ENCODE measurements at regions not wholly inside any gene's neighbourhood (a gene's known extent, or its start where the extent isn't known, plus 50 kb on each side); places are given as distances from the start of the nearest gene placed in this dataset.

DNA sequence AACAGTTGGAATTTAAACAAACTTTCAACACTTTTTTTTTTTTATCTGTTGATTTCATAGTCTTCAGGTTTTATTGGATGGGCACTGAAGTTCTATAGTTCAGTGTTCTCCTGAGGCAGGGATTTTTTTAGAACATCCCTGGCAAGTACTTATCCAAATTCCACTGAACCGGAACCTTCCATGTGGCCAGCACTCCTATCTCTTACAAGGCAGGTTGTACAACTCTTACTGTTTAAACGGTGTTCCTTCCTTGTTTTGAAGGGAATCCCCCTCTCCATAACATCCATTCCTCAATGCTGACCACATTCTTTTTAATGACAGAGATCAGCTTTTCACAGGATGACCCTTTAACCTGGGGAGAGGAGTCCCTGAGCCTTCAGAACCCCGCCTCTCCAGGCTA is 238.9 kb upstream of the CTBP2 start:
- Histone ChIP-seq H3K36me3 (no peaks in the 10 kb centered on the region), H3K9me3 (peaks cover 0 to 12% (median 0%) of the 10 kb centered on the region in 12 donors), H3K4me3 (no peak overlapping the region), H3K27me3 (peaks cover 0 to 4% (median 0%) of the 10 kb centered on the region in 9 donors), H3K27ac (no peak overlapping the region), H3K4me1 (no peaks in the 10 kb centered on the region)
- TF ChIP-seq, protein P1, sequence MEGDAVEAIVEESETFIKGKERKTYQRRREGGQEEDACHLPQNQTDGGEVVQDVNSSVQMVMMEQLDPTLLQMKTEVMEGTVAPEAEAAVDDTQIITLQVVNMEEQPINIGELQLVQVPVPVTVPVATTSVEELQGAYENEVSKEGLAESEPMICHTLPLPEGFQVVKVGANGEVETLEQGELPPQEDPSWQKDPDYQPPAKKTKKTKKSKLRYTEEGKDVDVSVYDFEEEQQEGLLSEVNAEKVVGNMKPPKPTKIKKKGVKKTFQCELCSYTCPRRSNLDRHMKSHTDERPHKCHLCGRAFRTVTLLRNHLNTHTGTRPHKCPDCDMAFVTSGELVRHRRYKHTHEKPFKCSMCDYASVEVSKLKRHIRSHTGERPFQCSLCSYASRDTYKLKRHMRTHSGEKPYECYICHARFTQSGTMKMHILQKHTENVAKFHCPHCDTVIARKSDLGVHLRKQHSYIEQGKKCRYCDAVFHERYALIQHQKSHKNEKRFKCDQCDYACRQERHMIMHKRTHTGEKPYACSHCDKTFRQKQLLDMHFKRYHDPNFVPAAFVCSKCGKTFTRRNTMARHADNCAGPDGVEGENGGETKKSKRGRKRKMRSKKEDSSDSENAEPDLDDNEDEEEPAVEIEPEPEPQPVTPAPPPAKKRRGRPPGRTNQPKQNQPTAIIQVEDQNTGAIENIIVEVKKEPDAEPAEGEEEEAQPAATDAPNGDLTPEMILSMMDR (IDR thresholded peaks at IDR 0.05) = no peak
- TF ChIP-seq POLR2A (IDR thresholded peaks at IDR 0.05) = no peak
- intact Hi-C loops (cut with DNase I) = no loop called here
- no peak for ATAC-seq
- DNase-seq = no peak
- WGBS, 4 donors = 37 to 54% (median 42%) methylated on average over 3 of the region's 3 CpGs

DNA sequence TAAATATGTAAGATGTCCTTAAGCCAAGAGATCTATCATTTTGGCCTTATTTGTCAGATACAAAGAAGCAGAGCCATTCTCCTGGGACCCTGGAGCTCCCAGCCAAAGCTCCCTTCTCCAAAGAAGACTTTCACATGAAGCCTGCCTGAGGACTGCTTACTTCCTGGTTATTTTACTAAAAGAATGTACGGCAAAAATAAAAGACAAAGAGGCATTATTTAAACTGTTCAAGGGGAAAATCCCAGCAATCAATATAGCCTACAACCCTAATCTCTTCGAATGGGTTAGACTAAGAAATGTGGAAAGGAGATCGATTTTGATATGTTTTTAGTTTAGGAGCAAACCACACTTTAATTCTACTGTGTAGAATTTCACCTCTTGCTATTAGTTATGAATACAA is 237.9 kb upstream of the CTBP2 start:
- no peak overlapping the region for H3K4me3 ChIP-seq
- ATAC-seq (no peak), DNase-seq (no peak)
- intact Hi-C loops (cut with DNase I) = no loop called here
- H3K4me1 ChIP-seq = no peaks in the 10 kb centered on the region
- H3K9me3 ChIP-seq = peaks cover 0 to 8% (median 0%) of the 10 kb centered on the region in 12 donors
- peaks cover 0 to 4% (median 0%) of the 10 kb centered on the region in 9 donors for H3K27me3 ChIP-seq
- no peak overlapping the region for H3K27ac ChIP-seq
- TF ChIP-seq POLR2A (IDR thresholded peaks at IDR 0.05) = no peak
- WGBS, 4 donors = 69 to 77% (median 74%) methylated on average over 3 of the region's 3 CpGs
- H3K36me3 ChIP-seq = no peaks in the 10 kb centered on the region

DNA sequence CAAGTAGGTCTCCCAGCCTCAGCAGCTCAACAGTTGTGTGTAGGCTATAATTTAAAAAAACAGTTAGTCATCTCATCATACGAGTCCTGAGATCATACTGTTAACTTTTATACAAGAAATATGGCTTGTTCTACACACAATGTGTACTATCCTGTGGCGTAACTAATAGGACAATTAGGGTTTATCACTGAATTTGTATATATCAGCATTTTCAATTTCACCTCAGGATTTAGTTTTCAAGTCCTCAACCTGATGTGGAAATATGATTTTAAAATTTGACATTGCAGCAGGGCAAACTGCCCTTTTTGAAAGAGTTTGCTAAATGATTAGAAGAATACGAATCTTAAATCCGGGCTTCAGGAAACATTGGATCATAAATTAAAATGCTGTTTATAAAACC is 237.2 kb upstream of the CTBP2 start:
- no peak for TF ChIP-seq POLR2A (IDR thresholded peaks at IDR 0.05)
- TF ChIP-seq, protein P1 (IDR thresholded peaks at IDR 0.05) = no peak
- intact Hi-C loops (cut with DNase I) = no loop called here
- DNase-seq = no peak
- no peaks in the 10 kb centered on the region for H3K4me1 ChIP-seq
- no peaks in the 10 kb centered on the region for H3K36me3 ChIP-seq
- H3K27ac ChIP-seq = no peak overlapping the region
- H3K4me3 ChIP-seq = no peak overlapping the region
- 85 to 91% (median 88%) methylated on average over 4 of the region's 4 CpGs for WGBS, 4 donors
- ATAC-seq = no peak
- peaks cover 0 to 4% (median 0%) of the 10 kb centered on the region in 9 donors for H3K27me3 ChIP-seq
- H3K9me3 ChIP-seq = peaks cover 0 to 8% (median 0%) of the 10 kb centered on the region in 12 donors

DNA sequence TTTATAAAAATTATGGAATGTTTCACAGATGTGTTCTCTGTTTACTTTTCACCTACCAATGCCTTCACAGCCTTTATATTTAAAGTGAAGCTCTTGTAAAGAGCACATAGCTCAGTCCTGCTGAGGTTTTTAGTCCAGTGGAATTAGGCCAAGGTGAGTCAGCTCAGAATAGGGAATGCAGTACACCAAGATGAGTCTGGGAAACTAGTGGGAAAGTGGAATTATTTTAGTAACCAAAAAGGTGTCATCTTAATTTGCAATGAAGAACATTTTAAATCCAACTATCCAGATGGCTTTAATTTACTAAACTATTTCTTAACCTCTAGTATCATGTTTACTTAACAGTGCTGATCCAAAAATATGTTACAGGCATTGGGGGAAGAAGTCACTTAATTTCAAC is 236.3 kb upstream of the CTBP2 start:
- ATAC-seq = no peak
- H3K27ac ChIP-seq = no peak overlapping the region
- no peaks in the 10 kb centered on the region for H3K36me3 ChIP-seq
- H3K4me3 ChIP-seq = no peak overlapping the region
- H3K27me3 ChIP-seq = peaks cover 0 to 4% (median 0%) of the 10 kb centered on the region in 9 donors
- H3K9me3 ChIP-seq = peaks cover 0 to under 1% (median 0%) of the 10 kb centered on the region in 12 donors
- TF ChIP-seq, protein P1 (IDR thresholded peaks at IDR 0.05) = no peak
- no peak for TF ChIP-seq POLR2A (IDR thresholded peaks at IDR 0.05)
- H3K4me1 ChIP-seq = no peaks in the 10 kb centered on the region
- intact Hi-C loops (cut with DNase I) = no loop called here
- DNase-seq = no peak

DNA sequence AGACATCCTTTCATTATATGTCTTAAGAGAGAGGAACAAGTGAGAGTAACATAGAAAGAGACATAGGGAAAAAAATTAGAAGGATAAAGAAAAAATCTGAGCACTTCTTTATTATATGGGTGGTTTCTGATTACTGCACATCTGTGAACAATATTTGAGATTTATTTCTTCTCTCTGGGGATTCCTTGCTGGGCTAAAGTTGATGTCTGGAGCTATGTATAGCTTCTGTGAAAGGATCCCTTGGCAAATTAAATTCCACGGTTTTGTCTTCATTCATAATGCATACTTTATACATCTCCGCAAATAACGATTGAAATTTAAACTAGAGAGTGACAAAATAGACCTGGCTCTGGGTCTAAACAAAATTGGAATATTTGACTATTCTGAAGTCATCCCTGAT is 232.2 kb upstream of the CTBP2 start:
- intact Hi-C loops (cut with DNase I) = no loop called here
- 69 to 79% (median 77%) methylated on average over 3 of the region's 3 CpGs for WGBS, 4 donors
- ATAC-seq (no peak), DNase-seq (no peak)
- Histone ChIP-seq H3K27me3 (peaks cover 0 to 4% (median 0%) of the 10 kb centered on the region in 9 donors), H3K27ac (no peak overlapping the region), H3K4me3 (no peak overlapping the region), H3K36me3 (no peaks in the 10 kb centered on the region), H3K9me3 (peaks cover 0 to 27% (median 12%) of the 10 kb centered on the region in 12 donors), H3K4me1 (no peaks in the 10 kb centered on the region)
- no peak for TF ChIP-seq POLR2A (IDR thresholded peaks at IDR 0.05)
- TF ChIP-seq, protein P1 (IDR thresholded peaks at IDR 0.05) = no peak
